ENCODE measurements at regions not wholly inside any gene's neighbourhood (a gene's known extent, or its start where the extent isn't known, plus 50 kb on each side); places are given as distances from the start of the nearest gene placed in this dataset.

- DNase-seq (ENCODE audit: low read depth): no peak
These were observed 206.2 kb upstream of the BANK1 start for GRCh38 chr4:101584306-101584705.

- no peak for DNase-seq (ENCODE audit: low read depth)
These were observed 215.8 kb upstream of the PPP3CA start for GRCh38 chr4:101563126-101563525.

GRCh38 chr4:101556842-101557241 is 209.5 kb upstream of the PPP3CA start:
- no peak for DNase-seq (ENCODE audit: low read depth)

- no peak for DNase-seq (ENCODE audit: low read depth)
These were observed 208.1 kb upstream of the PPP3CA start for GRCh38 chr4:101555341-101555880.

GRCh38 chr4:101540336-101540735 is 193.0 kb upstream of the PPP3CA start:
- DNase-seq (ENCODE audit: low read depth): no peak

- no peak for DNase-seq (ENCODE audit: low read depth)
These were observed 181.2 kb upstream of the PPP3CA start for GRCh38 chr4:101528526-101528925.

- no peak for DNase-seq (ENCODE audit: low read depth)
These were observed 179.9 kb upstream of the PPP3CA start for GRCh38 chr4:101527188-101527587.

GRCh38 chr4:101515566-101515965 is 168.2 kb upstream of the PPP3CA start:
- DNase-seq (ENCODE audit: low read depth): no peak

- no peak for DNase-seq (ENCODE audit: low read depth)
These were observed 167.8 kb upstream of the PPP3CA start for GRCh38 chr4:101515099-101515498.

- DNase-seq (ENCODE audit: low read depth): no peak
These were observed 165.1 kb upstream of the PPP3CA start for GRCh38 chr4:101512416-101512815.

- no peak for DNase-seq (ENCODE audit: low read depth)
These were observed 154.1 kb upstream of the PPP3CA start for GRCh38 chr4:101501421-101501820.

GRCh38 chr4:101500742-101501141 is 153.4 kb upstream of the PPP3CA start:
- DNase-seq (ENCODE audit: low read depth): no peak

- DNase-seq (ENCODE audit: low read depth): no peak
These were observed 127.9 kb upstream of the PPP3CA start for GRCh38 chr4:101475246-101475645.

- DNase-seq (ENCODE audit: low read depth): no peak
These were observed 123.9 kb upstream of the PPP3CA start for GRCh38 chr4:101471201-101471600.

- DNase-seq (ENCODE audit: low read depth): no peak
These were observed 117.3 kb upstream of the PPP3CA start for GRCh38 chr4:101464596-101464995.

- DNase-seq (ENCODE audit: low read depth): no peak
These were observed 111.6 kb upstream of the PPP3CA start for GRCh38 chr4:101458914-101459313.

- DNase-seq (ENCODE audit: low read depth): no peak
These were observed 111.1 kb upstream of the PPP3CA start for GRCh38 chr4:101458473-101458872.

GRCh38 chr4:101451086-101451485 is 103.8 kb upstream of the PPP3CA start:
- no peak for DNase-seq (ENCODE audit: low read depth)

- no peak for DNase-seq (ENCODE audit: low read depth)
These were observed 94.1 kb upstream of the PPP3CA start for GRCh38 chr4:101441446-101441845.

- DNase-seq (ENCODE audit: low read depth): no peak
These were observed 92.6 kb upstream of the PPP3CA start for GRCh38 chr4:101439926-101440325.

- no peak for DNase-seq (ENCODE audit: low read depth)
These were observed 74.1 kb upstream of the PPP3CA start for GRCh38 chr4:101421386-101421785.

GRCh38 chr4:101420661-101421060 is 73.3 kb upstream of the PPP3CA start:
- DNase-seq (ENCODE audit: low read depth): no peak

- no peak for DNase-seq (ENCODE audit: low read depth)
These were observed 72.2 kb upstream of the PPP3CA start for GRCh38 chr4:101419336-101420135.

- DNase-seq (ENCODE audit: low read depth): no peak
These were observed 71.1 kb upstream of the PPP3CA start for GRCh38 chr4:101418466-101418865.
